Left lung (tissue), 4 donors: ENCODE measurements at regions not wholly inside any gene's neighbourhood (a gene's known extent, or its start where the extent isn't known, plus 50 kb on each side); places are given as distances from the start of the nearest gene placed in this dataset.

Source experiments
- ATAC-seq: fragments of 200-7000 bp; cut with Tn5 transposase; one replicate; pipeline ENCODE4 v1.9.1; 2020; ENCODE audit warnings: moderate library complexity
- DNase-seq, 4 donors: peaks; one replicate each; pipeline ENCODE4 v3.0.0-alpha.2; 2013 to 2020
- H3K27ac ChIP-seq, 2 donors: fragments of 200-600 bp; sonication (generic) in 1 of 2; one replicate each; pipeline versions ENCODE4 v1.5.0 to v1.8.0; 2020 to 2021
- H3K27me3 ChIP-seq, 2 donors: fragments of 200-600 bp; sonication (generic) in 1 of 2; one replicate each; pipeline versions ENCODE4 v1.5.0 to v1.8.0; 2020 to 2021
- H3K36me3 ChIP-seq, 2 donors: fragments of 200-600 bp; sonication (generic) in 1 of 2; one replicate each; pipeline versions ENCODE4 v1.5.0 to v1.8.0; 2020 to 2021
- H3K4me1 ChIP-seq, 2 donors: fragments of 200-600 bp; one replicate each; pipeline ENCODE4 v1.8.0; 2021
- H3K4me3 ChIP-seq, 2 donors: fragments of 200-600 bp; sonication (generic) in 1 of 2; one replicate each; pipeline versions ENCODE4 v1.5.0 to v1.8.0; 2020 to 2021; ENCODE audit warnings: mild to moderate bottlenecking in 1 of 2
- H3K9me3 ChIP-seq, 2 donors: fragments of 200-600 bp; sonication (generic) in 1 of 2; one replicate each; pipeline versions ENCODE4 v1.5.0 to v1.8.0; 2020 to 2021
- CTCF ChIP-seq, 2 donors: fragments of 200-600 bp; sonication (generic) in 1 of 2; IDR thresholded peaks; one replicate each; pipeline versions ENCODE4 v1.5.0 to v1.8.0; 2021; ENCODE audit warnings: antibody characterized with exemption in 2 of 2
- intact Hi-C, 2 donors: fragments of 100-400 bp; cut with DNase I; formaldehyde crosslinking; loops; one replicate each; pipeline versions ENCODE4 v1.11.2 to v1.14.2; 2022
- donor health status: DM: no; HTN: yes; CAD: no.
- donor health status: DM: no; HTN: no; CAD: no.

- no peak for TF ChIP-seq CTCF (IDR thresholded peaks at IDR 0.05)
- no peak for DNase-seq
- Histone ChIP-seq H3K27ac (no peak overlapping the region), H3K36me3 (no peaks in the 10 kb centered on the region), H3K4me3 (no peak overlapping the region), H3K27me3 (no peaks in the 10 kb centered on the region), H3K4me1 (no peaks in the 10 kb centered on the region), H3K9me3 (no peaks in the 10 kb centered on the region)
- intact Hi-C loops, result no loop called here
- no peak for ATAC-seq
These were observed 290.4 kb downstream of the GLUD2 start for GRCh38 chrX:121337816-121338215.

GRCh38 chrX:121349263-121349662, 301.9 kb downstream of the GLUD2 start:
- no peak for TF ChIP-seq CTCF (IDR thresholded peaks at IDR 0.05)
- Histone ChIP-seq H3K4me1 (no peaks in the 10 kb centered on the region), H3K36me3 (no peaks in the 10 kb centered on the region), H3K27ac (no peak overlapping the region), H3K27me3 (no peaks in the 10 kb centered on the region), H3K9me3 (no peaks in the 10 kb centered on the region), H3K4me3 (no peak overlapping the region)
- DNase-seq (no peak), ATAC-seq (no peak)
- intact Hi-C loops, result no loop called here

GRCh38 chrX:121356139-121356849, 308.9 kb downstream of the GLUD2 start:
- H3K27ac ChIP-seq, result no peak overlapping the region
- no peak for TF ChIP-seq CTCF (IDR thresholded peaks at IDR 0.05)
- no peaks in the 10 kb centered on the region for H3K4me1 ChIP-seq
- no peaks in the 10 kb centered on the region for H3K27me3 ChIP-seq
- ATAC-seq, result no peak
- no peaks in the 10 kb centered on the region for H3K36me3 ChIP-seq
- no peaks in the 10 kb centered on the region for H3K9me3 ChIP-seq
- DNase-seq, result no peak
- intact Hi-C loops, result no loop called here
- no peak overlapping the region for H3K4me3 ChIP-seq

- ATAC-seq, result no peak
- no peaks in the 10 kb centered on the region for H3K4me1 ChIP-seq
- H3K36me3 ChIP-seq, result no peaks in the 10 kb centered on the region
- H3K9me3 ChIP-seq, result no peaks in the 10 kb centered on the region
- H3K27me3 ChIP-seq, result no peaks in the 10 kb centered on the region
- TF ChIP-seq CTCF (IDR thresholded peaks at IDR 0.05), result no peak
- DNase-seq, result no peak
- H3K4me3 ChIP-seq, result no peak overlapping the region
- intact Hi-C loops, result no loop called here
- H3K27ac ChIP-seq, result no peak overlapping the region
These were observed 309.4 kb downstream of the GLUD2 start for GRCh38 chrX:121356850-121357171.

- intact Hi-C loops, result no loop called here
These were observed 312.9 kb downstream of the GLUD2 start for GRCh38 chrX:121360280-121360679.

More at GRCh38 chrX:121360280-121360679, 312.9 kb downstream of the GLUD2 start:
- DNase-seq, result no peak
- Histone ChIP-seq H3K4me1 (no peaks in the 10 kb centered on the region), H3K9me3 (no peaks in the 10 kb centered on the region), H3K4me3 (no peak overlapping the region), H3K27ac (no peak overlapping the region), H3K27me3 (no peaks in the 10 kb centered on the region), H3K36me3 (no peaks in the 10 kb centered on the region)
- no peak for ATAC-seq
- TF ChIP-seq CTCF (IDR thresholded peaks at IDR 0.05), result no peak
